H1 (cell line): ENCODE measurements at regions not wholly inside any gene's neighbourhood (a gene's known extent, or its start where the extent isn't known, plus 50 kb on each side); places are given as distances from the start of the nearest gene placed in this dataset.

Experiments
- POLR2A ChIP-seq, 2 experiments: IDR thresholded peaks; 1 replicate in 1 of 2; 2 replicates in 1 of 2; pipeline ENCODE4 v1.6.1; 2011; ENCODE audit warnings: low read depth in 2 of 2, low read length in 2 of 2, mild to moderate bottlenecking in 2 of 2; ENCODE audit errors: control extremely low read depth in 1 of 2
- POLR2AphosphoS5 ChIP-seq: IDR thresholded peaks from 2 replicates; pipeline ENCODE4 v1.6.1; 2011; ENCODE audit warnings: low read depth, low read length
- TEAD4 ChIP-seq: IDR thresholded peaks from 2 replicates; pipeline ENCODE4 v1.6.1; 2012; ENCODE audit warnings: low read depth, low read length, inconsistent platforms, mixed read lengths

- TF ChIP-seq TEAD4 = no peak
- TF ChIP-seq POLR2AphosphoS5 = no peak
- no peak for TF ChIP-seq POLR2A (IDR thresholded peaks at IDR 0.05; ENCODE audit: control extremely low read depth in 1 of 2, low read depth in 2 of 2, low read length in 2 of 2)
These were observed 89.1 kb upstream of the RIOK3 start for GRCh38 chr18:23363865-23364570.
